Ishikawa (cell line): ENCODE measurements at regions not wholly inside any gene's neighbourhood (a gene's known extent, or its start where the extent isn't known, plus 50 kb on each side); places are given as distances from the start of the nearest gene placed in this dataset.

ENCODE experiments used
- CEBPB ChIP-seq: IDR thresholded peaks from 2 replicates; pipeline ENCODE4 v1.6.1; 2012
- CREB1 ChIP-seq: IDR thresholded peaks from 2 replicates; pipeline ENCODE4 v1.6.1; 2012; ENCODE audit warnings: low read depth
- EGR1 ChIP-seq: IDR thresholded peaks from 2 replicates; pipeline ENCODE4 v1.6.1; 2012
- EP300 ChIP-seq: IDR thresholded peaks from 2 replicates; pipeline ENCODE4 v1.6.1; 2012; ENCODE audit warnings: borderline replicate concordance
- FOXM1 ChIP-seq: IDR thresholded peaks from 2 replicates; pipeline ENCODE4 v1.6.1; 2012; ENCODE audit warnings: low read depth, borderline replicate concordance
- NFIC ChIP-seq: IDR thresholded peaks from 2 replicates; pipeline ENCODE4 v1.6.1; 2012
- RAD21 ChIP-seq: IDR thresholded peaks from 2 replicates; pipeline ENCODE4 v1.6.1; 2012; ENCODE audit warnings: low read depth
- TAF1 ChIP-seq: IDR thresholded peaks from 2 replicates; pipeline ENCODE4 v1.6.1; 2012; ENCODE audit warnings: low read depth, mild to moderate bottlenecking
- TCF12 ChIP-seq: IDR thresholded peaks from 2 replicates; pipeline ENCODE4 v1.6.1; 2012; ENCODE audit warnings: low read depth
- TEAD4 ChIP-seq: IDR thresholded peaks from 2 replicates; pipeline ENCODE4 v1.6.1; 2012
- USF1 ChIP-seq: IDR thresholded peaks from 2 replicates; pipeline ENCODE4 v1.6.1; 2012
- YY1 ChIP-seq: IDR thresholded peaks from 2 replicates; pipeline ENCODE4 v1.6.1; 2012; ENCODE audit warnings: low read depth
- ZBTB7A ChIP-seq: IDR thresholded peaks from 2 replicates; pipeline ENCODE4 v1.6.1; 2012; ENCODE audit warnings: low read depth
- TF ChIP-seq, protein P1 (sequence below): IDR thresholded peaks from 2 replicates; pipeline ENCODE4 v1.6.1; 2012
- TF ChIP-seq, protein P2 (sequence below): IDR thresholded peaks from 2 replicates; pipeline ENCODE4 v1.6.1; 2012; ENCODE audit warnings: low read depth, mild to moderate bottlenecking

DNA sequence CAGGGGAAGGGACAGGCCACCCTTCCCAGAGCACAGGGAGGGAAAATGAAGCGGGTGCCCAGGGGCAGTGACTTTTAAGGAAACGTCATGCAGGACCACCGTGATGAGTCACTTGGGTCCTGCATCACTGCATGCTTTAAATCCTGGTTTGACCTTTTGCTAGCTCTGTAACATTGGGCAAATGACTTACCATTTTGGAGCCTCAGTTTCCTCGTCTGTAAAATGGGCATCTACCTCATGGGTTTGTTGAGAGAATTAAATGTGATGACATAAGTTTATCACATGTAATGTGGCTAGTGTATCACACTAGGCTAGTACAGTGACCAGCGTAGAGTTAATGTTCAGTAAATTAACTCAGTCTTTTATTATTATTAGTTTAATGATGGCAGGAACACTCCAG lies 114.8 kb upstream of the IGSF21 start:
- TF ChIP-seq, protein P1, sequence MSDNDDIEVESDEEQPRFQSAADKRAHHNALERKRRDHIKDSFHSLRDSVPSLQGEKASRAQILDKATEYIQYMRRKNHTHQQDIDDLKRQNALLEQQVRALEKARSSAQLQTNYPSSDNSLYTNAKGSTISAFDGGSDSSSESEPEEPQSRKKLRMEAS = no peak
- TF ChIP-seq CEBPB = no peak
- TF ChIP-seq, protein P2, sequence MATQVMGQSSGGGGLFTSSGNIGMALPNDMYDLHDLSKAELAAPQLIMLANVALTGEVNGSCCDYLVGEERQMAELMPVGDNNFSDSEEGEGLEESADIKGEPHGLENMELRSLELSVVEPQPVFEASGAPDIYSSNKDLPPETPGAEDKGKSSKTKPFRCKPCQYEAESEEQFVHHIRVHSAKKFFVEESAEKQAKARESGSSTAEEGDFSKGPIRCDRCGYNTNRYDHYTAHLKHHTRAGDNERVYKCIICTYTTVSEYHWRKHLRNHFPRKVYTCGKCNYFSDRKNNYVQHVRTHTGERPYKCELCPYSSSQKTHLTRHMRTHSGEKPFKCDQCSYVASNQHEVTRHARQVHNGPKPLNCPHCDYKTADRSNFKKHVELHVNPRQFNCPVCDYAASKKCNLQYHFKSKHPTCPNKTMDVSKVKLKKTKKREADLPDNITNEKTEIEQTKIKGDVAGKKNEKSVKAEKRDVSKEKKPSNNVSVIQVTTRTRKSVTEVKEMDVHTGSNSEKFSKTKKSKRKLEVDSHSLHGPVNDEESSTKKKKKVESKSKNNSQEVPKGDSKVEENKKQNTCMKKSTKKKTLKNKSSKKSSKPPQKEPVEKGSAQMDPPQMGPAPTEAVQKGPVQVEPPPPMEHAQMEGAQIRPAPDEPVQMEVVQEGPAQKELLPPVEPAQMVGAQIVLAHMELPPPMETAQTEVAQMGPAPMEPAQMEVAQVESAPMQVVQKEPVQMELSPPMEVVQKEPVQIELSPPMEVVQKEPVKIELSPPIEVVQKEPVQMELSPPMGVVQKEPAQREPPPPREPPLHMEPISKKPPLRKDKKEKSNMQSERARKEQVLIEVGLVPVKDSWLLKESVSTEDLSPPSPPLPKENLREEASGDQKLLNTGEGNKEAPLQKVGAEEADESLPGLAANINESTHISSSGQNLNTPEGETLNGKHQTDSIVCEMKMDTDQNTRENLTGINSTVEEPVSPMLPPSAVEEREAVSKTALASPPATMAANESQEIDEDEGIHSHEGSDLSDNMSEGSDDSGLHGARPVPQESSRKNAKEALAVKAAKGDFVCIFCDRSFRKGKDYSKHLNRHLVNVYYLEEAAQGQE = no peak
- no peak for TF ChIP-seq ZBTB7A
- TF ChIP-seq USF1 = no peak
- TF ChIP-seq TEAD4 = no peak
- TF ChIP-seq EGR1 = no peak
- no peak for TF ChIP-seq FOXM1
- no peak for TF ChIP-seq TAF1
- no peak for TF ChIP-seq NFIC
- no peak for TF ChIP-seq CREB1

- TF ChIP-seq USF1 (no peak), RAD21 (no peak), FOXM1 (no peak), ZBTB7A (no peak), TAF1 (no peak), TCF12 (no peak)
- TF ChIP-seq, protein P1 = no peak
- TF ChIP-seq, protein P2 = no peak
Measured at GRCh38 chr1:17994046-17994445, 113.6 kb upstream of the IGSF21 start.

DNA sequence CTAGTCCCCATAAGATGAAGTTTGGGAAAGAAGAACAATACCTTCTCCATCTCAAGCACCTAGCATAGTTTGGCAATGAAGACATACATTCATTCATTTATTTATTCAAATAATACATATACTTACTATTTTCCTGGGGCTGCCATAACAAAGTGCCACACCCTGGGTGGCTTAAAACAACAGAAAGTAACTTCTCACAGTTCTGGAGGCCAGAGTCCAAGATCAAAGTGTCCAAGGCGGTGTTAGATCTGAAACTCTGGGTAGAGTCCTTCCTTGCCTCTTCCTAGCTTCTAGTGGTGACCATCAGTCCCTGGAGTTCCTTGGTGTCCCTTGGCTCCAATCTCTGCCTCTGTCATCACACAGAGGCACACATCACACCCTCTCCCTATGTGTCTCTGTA lies 112.1 kb upstream of the IGSF21 start:
- TF ChIP-seq TEAD4 (no peak), ZBTB7A (no peak), RAD21 (no peak), TCF12 (no peak), CEBPB (no peak), TAF1 (no peak), CREB1 (no peak), USF1 (no peak), NFIC (no peak), EP300 (no peak), YY1 (no peak), EGR1 (no peak), FOXM1 (no peak)
- TF ChIP-seq, protein P2 = no peak
- TF ChIP-seq, protein P1 = no peak

GRCh38 chr1:17998889-17999288 lies 108.7 kb upstream of the IGSF21 start:
- no peak for TF ChIP-seq EGR1
- TF ChIP-seq RAD21 = peak; percentile 4; the same call in 1 of the 2 replicates
- no peak for TF ChIP-seq EP300

- TF ChIP-seq ZBTB7A (no peak), EGR1 (no peak), CREB1 (no peak), YY1 (no peak), TAF1 (no peak), FOXM1 (no peak), NFIC (no peak), RAD21 (no peak), EP300 (no peak), CEBPB (no peak), TEAD4 (no peak), USF1 (no peak), TCF12 (no peak)
- TF ChIP-seq, protein P1 = no peak
- TF ChIP-seq, protein P2 = no peak
Measured at GRCh38 chr1:17999884-18000283, 107.7 kb upstream of the IGSF21 start.
